Testis (tissue), 2 donors: ENCODE measurements at regions not wholly inside any gene's neighbourhood (a gene's known extent, or its start where the extent isn't known, plus 50 kb on each side); places are given as distances from the start of the nearest gene placed in this dataset.

Experiments used
- POLR2A ChIP-seq: fragments of 450-650 bp; IDR thresholded peaks from one replicate; pipeline ENCODE4 v1.6.1; 2017; ENCODE audit warnings: antibody characterized with exemption, mild to moderate bottlenecking, moderate library complexity
- TF ChIP-seq, protein P1 (sequence below), 3 experiments: fragments of 450-650 bp in 2 of 3; fragments of 200-600 bp in 1 of 3; sonication (generic) in 1 of 3; IDR thresholded peaks; one replicate each; pipeline ENCODE4 v1.5.1; 2016 to 2019; ENCODE audit warnings: antibody characterized with exemption in 3 of 3, mild to moderate bottlenecking in 2 of 3, moderate library complexity in 1 of 3

DNA sequence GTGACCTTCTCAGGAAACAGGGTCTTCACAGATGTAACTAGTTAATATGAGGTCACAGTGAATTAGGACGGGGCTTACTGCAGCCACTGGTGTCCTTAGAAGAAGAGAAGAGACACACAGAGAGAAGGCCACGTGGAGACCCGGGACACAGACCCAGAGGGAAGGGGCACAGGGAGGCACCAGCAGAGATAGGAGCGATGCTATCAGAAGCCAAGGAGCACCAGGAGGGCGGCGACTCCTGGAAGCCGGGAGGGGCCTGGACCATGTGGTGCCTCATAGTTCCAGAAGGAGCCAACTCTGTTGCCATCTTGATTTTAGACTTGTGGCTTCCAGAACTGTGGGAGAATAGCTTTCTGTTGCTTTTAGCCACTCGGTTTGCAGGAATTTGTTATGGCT lies 505.9 kb downstream of the TCERG1L start:
- TF ChIP-seq POLR2A, result no peak
- TF ChIP-seq, protein P1, sequence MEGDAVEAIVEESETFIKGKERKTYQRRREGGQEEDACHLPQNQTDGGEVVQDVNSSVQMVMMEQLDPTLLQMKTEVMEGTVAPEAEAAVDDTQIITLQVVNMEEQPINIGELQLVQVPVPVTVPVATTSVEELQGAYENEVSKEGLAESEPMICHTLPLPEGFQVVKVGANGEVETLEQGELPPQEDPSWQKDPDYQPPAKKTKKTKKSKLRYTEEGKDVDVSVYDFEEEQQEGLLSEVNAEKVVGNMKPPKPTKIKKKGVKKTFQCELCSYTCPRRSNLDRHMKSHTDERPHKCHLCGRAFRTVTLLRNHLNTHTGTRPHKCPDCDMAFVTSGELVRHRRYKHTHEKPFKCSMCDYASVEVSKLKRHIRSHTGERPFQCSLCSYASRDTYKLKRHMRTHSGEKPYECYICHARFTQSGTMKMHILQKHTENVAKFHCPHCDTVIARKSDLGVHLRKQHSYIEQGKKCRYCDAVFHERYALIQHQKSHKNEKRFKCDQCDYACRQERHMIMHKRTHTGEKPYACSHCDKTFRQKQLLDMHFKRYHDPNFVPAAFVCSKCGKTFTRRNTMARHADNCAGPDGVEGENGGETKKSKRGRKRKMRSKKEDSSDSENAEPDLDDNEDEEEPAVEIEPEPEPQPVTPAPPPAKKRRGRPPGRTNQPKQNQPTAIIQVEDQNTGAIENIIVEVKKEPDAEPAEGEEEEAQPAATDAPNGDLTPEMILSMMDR (IDR thresholded peaks at IDR 0.05), result no peak
